B cell (primary cell): ENCODE measurements at regions not wholly inside any gene's neighbourhood (a gene's known extent, or its start where the extent isn't known, plus 50 kb on each side); places are given as distances from the start of the nearest gene placed in this dataset.

Experiments used
- ATAC-seq: fragments of 200-7000 bp; cut with Tn5 transposase; one replicate; pipeline ENCODE4 v1.10.0; 2021; ENCODE audit warnings: low read depth, mild to moderate bottlenecking, moderate number of reproducible peaks, moderate library complexity
- CTCF ChIA-PET: fragments of 350-600 bp; sonication (Branson Sonifier 250); formaldehyde crosslinking; loops from one replicate; lab custom pipeline; 2021; ENCODE audit warnings: antibody characterized with exemption, inconsistent platforms; lab: Charles Lee
- POLR2A ChIA-PET: fragments of 350-600 bp; sonication (Branson Sonifier 250); formaldehyde crosslinking; loops from one replicate; lab custom pipeline; 2021; ENCODE audit warnings: antibody characterized with exemption; lab: Charles Lee
- DNase-seq: peaks from one replicate; pipeline ENCODE4 v3.0.0; 2013
- H2AFZ ChIP-seq: 2 replicates; pipeline ENCODE4 v1.6.1; 2012; ENCODE audit warnings: mild to moderate bottlenecking, low read depth, low read length; ENCODE audit not compliant: insufficient read depth, poor library complexity, severe bottlenecking
- H3K27ac ChIP-seq, 2 donors: 1 replicate in 1 of 2; 2 replicates in 1 of 2; pipeline ENCODE4 v1.5.1; 2012 to 2013; ENCODE audit warnings: low read length in 2 of 2, mild to moderate bottlenecking in 2 of 2, moderate library complexity in 1 of 2
- H3K27me3 ChIP-seq, 4 experiments: fragments of 200-600 bp in 1 of 4; sonication (generic) in 1 of 4; replicated peaks in 1 of 4; 1 replicate in 2 of 4; 2 replicates in 2 of 4; pipeline versions ENCODE4 v1.6.1 to v1.7.0; 2013 to 2016; ENCODE audit warnings: low read length in 3 of 4, mild to moderate bottlenecking in 2 of 4, mixed read lengths in 1 of 4, moderate library complexity in 1 of 4; ENCODE audit not compliant: insufficient read depth in 4 of 4, control insufficient read depth in 3 of 4; ENCODE audit errors: control extremely low read depth in 1 of 4
- H3K36me3 ChIP-seq, 2 experiments: replicated peaks in 1 of 2; 1 replicate in 1 of 2; 2 replicates in 1 of 2; pipeline versions ENCODE4 v1.6.1 to v1.7.1; 2013; ENCODE audit warnings: low read length in 1 of 2; ENCODE audit not compliant: insufficient read depth in 2 of 2, control insufficient read depth in 1 of 2; ENCODE audit errors: control extremely low read depth in 1 of 2, extremely low read depth in 1 of 2
- H3K4me1 ChIP-seq, 2 donors: fragments of 200-600 bp in 1 of 2; sonication (generic) in 1 of 2; 1 replicate in 1 of 2; 2 replicates in 1 of 2; pipeline versions ENCODE4 v1.5.1 to v1.6.1; 2013 to 2017; ENCODE audit warnings: low read length in 2 of 2; ENCODE audit not compliant: control insufficient read depth in 2 of 2, insufficient read depth in 2 of 2
- H3K4me2 ChIP-seq: replicated peaks from 2 replicates; pipeline ENCODE3; 2012; ENCODE audit warnings: mild to moderate bottlenecking, low read depth, low read length; ENCODE audit not compliant: poor library complexity, severe bottlenecking
- H3K4me3 ChIP-seq, 5 experiments: fragments of 200-600 bp in 1 of 5; sonication (generic) in 1 of 5; 1 replicate in 3 of 5; 2 replicates in 2 of 5; pipeline versions ENCODE4 v1.5.1 to v1.7.0; 2011 to 2016; ENCODE audit warnings: low read length in 4 of 5, mild to moderate bottlenecking in 4 of 5, low read depth in 2 of 5, control low read depth in 1 of 5, moderate library complexity in 1 of 5; ENCODE audit not compliant: insufficient read depth in 1 of 5; ENCODE audit errors: control extremely low read depth in 1 of 5, extremely low read depth in 1 of 5
- H3K79me2 ChIP-seq: fragments of 200-600 bp; sonication (generic); one replicate; pipeline ENCODE4 v1.6.0; 2016; ENCODE audit warnings: low read length; ENCODE audit not compliant: control insufficient read depth, insufficient read depth
- H3K9ac ChIP-seq: fragments of 200-600 bp; sonication (generic); 2 replicates; pipeline ENCODE4 v1.6.1; 2017; ENCODE audit warnings: mild to moderate bottlenecking, low read length, moderate library complexity
- H3K9me3 ChIP-seq, 3 donors: one replicate each; pipeline versions ENCODE4 v1.6.1 to v1.7.1; 2013; ENCODE audit warnings: low read length in 2 of 3; ENCODE audit not compliant: control insufficient read depth in 2 of 3, insufficient read depth in 1 of 3; ENCODE audit errors: control extremely low read depth in 1 of 3
- H4K20me1 ChIP-seq: 2 replicates; pipeline ENCODE4 v1.6.0; 2012; ENCODE audit warnings: mild to moderate bottlenecking, low read length; ENCODE audit not compliant: insufficient read depth, control insufficient read depth, poor library complexity, severe bottlenecking
- H3K27ac Mint-ChIP-seq: one replicate; pipeline ENCODE4 v1.8.0; 2021; ENCODE audit warnings: mixed read lengths
- H3K27me3 Mint-ChIP-seq: one replicate; pipeline ENCODE4 v1.8.0; 2021; ENCODE audit warnings: mixed read lengths
- H3K4me1 Mint-ChIP-seq: one replicate; pipeline ENCODE4 v1.8.0; 2021; ENCODE audit warnings: mixed read lengths
- H3K4me3 Mint-ChIP-seq: one replicate; pipeline ENCODE4 v1.8.0; 2021; ENCODE audit warnings: mixed read lengths
- H3K9me3 Mint-ChIP-seq: one replicate; pipeline ENCODE4 v1.8.0; 2022; ENCODE audit warnings: mixed read lengths; ENCODE audit not compliant: insufficient read depth
- CTCF ChIP-seq: fragments of 200-600 bp; IDR thresholded peaks from one replicate; pipeline ENCODE4 v1.8.0; 2022; ENCODE audit warnings: antibody characterized with exemption, mild to moderate bottlenecking
- EZH2 ChIP-seq: IDR thresholded peaks from 2 replicates; pipeline ENCODE4 v1.6.1; 2012; ENCODE audit warnings: borderline replicate concordance, low read depth, mild to moderate bottlenecking, moderate library complexity, low read length; ENCODE audit not compliant: insufficient read depth, poor library complexity, severe bottlenecking
- WGBS: methylation state at CpG from one replicate; pipeline ENCODE4 v1.1.5; 2013; ENCODE audit warnings: missing lambda C conversion rate; ENCODE audit not compliant: insufficient coverage; 5-methylcytosine and 5-hydroxymethylcytosine counted together
- intact Hi-C: fragments of 100-400 bp; cut with micrococcal nuclease; formaldehyde crosslinking; loops from one replicate; pipeline ENCODE4 v1.10.0; 2022

- Mint-ChIP-seq H3K9me3 (peaks cover 12% of the 10 kb centered on the region), H3K4me1 (no peaks in the 10 kb centered on the region), H3K4me3 (no peak overlapping the region), H3K27ac (no peak overlapping the region), H3K27me3 (no peaks in the 10 kb centered on the region)
- intact Hi-C loops: no loop called here
- H3K4me2 ChIP-seq: no peak overlapping the region
- no peak overlapping the region for H3K27ac ChIP-seq
- no peak overlapping the region for H3K9ac ChIP-seq
- no peaks in the 10 kb centered on the region for H3K27me3 ChIP-seq
- CTCF ChIA-PET: no interaction called here
- POLR2A ChIA-PET: no interaction called here
- no peaks in the 10 kb centered on the region for H3K4me1 ChIP-seq
- H4K20me1 ChIP-seq: no peaks in the 10 kb centered on the region
- DNase-seq (no peak), ATAC-seq (no peak)
- H3K4me3 ChIP-seq: no peak overlapping the region
- H3K79me2 ChIP-seq: no peaks in the 10 kb centered on the region
- no peak overlapping the region for H2AFZ ChIP-seq
- no peaks in the 10 kb centered on the region for H3K36me3 ChIP-seq
- TF ChIP-seq EZH2: no peak
- TF ChIP-seq CTCF: no peak
- H3K9me3 ChIP-seq: peaks cover 0 to 9% (median 0%) of the 10 kb centered on the region in 3 donors
Measured at GRCh38 chr2:53216805-53217204, 550.8 kb upstream of the CHAC2 start.

DNA sequence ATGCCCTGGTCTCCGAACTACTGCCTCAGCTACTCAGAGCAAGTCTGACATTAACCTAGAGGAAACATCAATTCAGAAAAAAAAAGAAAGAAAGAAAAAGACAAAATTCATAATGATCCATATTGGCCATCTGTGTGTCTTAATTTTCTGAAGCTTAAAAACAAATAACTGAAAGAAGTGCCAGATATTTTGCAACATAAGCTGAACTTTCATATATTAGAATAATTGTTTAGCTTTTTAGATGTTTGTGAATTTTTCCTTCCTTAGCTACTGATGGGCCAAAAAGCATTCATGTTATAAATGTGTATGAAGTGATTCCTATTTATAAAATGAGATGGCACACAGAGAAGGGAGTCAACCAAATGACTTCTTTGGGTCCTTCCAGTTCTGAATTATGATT, 555.0 kb upstream of the CHAC2 start:
- H3K36me3 ChIP-seq: no peaks in the 10 kb centered on the region
- POLR2A ChIA-PET: no interaction called here
- no peak for ATAC-seq
- H3K79me2 ChIP-seq: no peaks in the 10 kb centered on the region
- TF ChIP-seq EZH2 (no peak), CTCF (no peak)
- CTCF ChIA-PET: no interaction called here
- H3K27me3 Mint-ChIP-seq: no peaks in the 10 kb centered on the region
- H3K9me3 ChIP-seq: peaks cover 0 to 8% (median 0%) of the 10 kb centered on the region in 3 donors
- H3K4me3 ChIP-seq: no peak overlapping the region
- H3K4me2 ChIP-seq: no peak overlapping the region
- peaks cover 12% of the 10 kb centered on the region for H3K9me3 Mint-ChIP-seq
- no peak overlapping the region for H2AFZ ChIP-seq
- no CpG with 5 or more reads among the region's 1 CpG for WGBS
- no peak overlapping the region for H3K27ac ChIP-seq
- no peaks in the 10 kb centered on the region for H3K4me1 Mint-ChIP-seq
- intact Hi-C loops: no loop called here
- no peaks in the 10 kb centered on the region for H3K27me3 ChIP-seq
- no peak overlapping the region for H3K4me3 Mint-ChIP-seq
- H3K4me1 ChIP-seq: no peaks in the 10 kb centered on the region
- no peaks in the 10 kb centered on the region for H4K20me1 ChIP-seq
- DNase-seq: no peak
- H3K9ac ChIP-seq: no peak overlapping the region
- no peak overlapping the region for H3K27ac Mint-ChIP-seq
